Mammary epithelial cell (primary cell): ENCODE measurements at regions not wholly inside any gene's neighbourhood (a gene's known extent, or its start where the extent isn't known, plus 50 kb on each side); places are given as distances from the start of the nearest gene placed in this dataset.

Source experiments
- CTCF ChIP-seq, 2 donors: IDR thresholded peaks in 1 of 2; conservative IDR thresholded peaks in 1 of 2; 2 replicates each; pipeline ENCODE4 v1.5.1; 2011 to 2012; ENCODE audit warnings: inconsistent platforms in 2 of 2, low read length in 2 of 2, mild to moderate bottlenecking in 2 of 2, control low read depth in 1 of 2, low read depth in 1 of 2; ENCODE audit not compliant: insufficient read depth in 1 of 2; ENCODE audit errors: extremely low read depth in 1 of 2
- EZH2 ChIP-seq: IDR thresholded peaks from 2 replicates; pipeline ENCODE4 v1.6.1; 2012; ENCODE audit warnings: low read length, inconsistent platforms, borderline replicate concordance

GRCh38 chr6:6860863-6861262 is 246.9 kb upstream of the RREB1 start:
- no peak for TF ChIP-seq CTCF (conservative IDR thresholded peaks at IDR 0.05 in 1 of 2, IDR thresholded peaks at IDR 0.05 in 1 of 2; ENCODE audit: extremely low read depth in 1 of 2, insufficient read depth in 1 of 2, low read depth in 1 of 2, low read length in 2 of 2)
- no peak for TF ChIP-seq EZH2
